Mesothelial cell of epicardium (in vitro differentiated cells): ENCODE measurements at regions not wholly inside any gene's neighbourhood (a gene's known extent, or its start where the extent isn't known, plus 50 kb on each side); places are given as distances from the start of the nearest gene placed in this dataset.

Experiments used
- DNase-seq, 2 experiments: peaks; one replicate each; pipeline ENCODE4 v3.0.0; 2021; ENCODE audit warnings: low spot score in 2 of 2; ENCODE audit not compliant: unreplicated experiment in 2 of 2
- H3K27ac Mint-ChIP-seq: 2 replicates; pipeline ENCODE4 v1.8.0; 2021; ENCODE audit warnings: mixed read lengths
- H3K27me3 Mint-ChIP-seq: 2 replicates; pipeline ENCODE4 v1.8.0; 2021; ENCODE audit warnings: low read depth, mixed read lengths
- H3K36me3 Mint-ChIP-seq: 2 replicates; pipeline ENCODE4 v1.8.0; 2021; ENCODE audit warnings: mixed read lengths
- H3K4me1 Mint-ChIP-seq: 2 replicates; pipeline ENCODE4 v1.8.0; 2021; ENCODE audit warnings: mixed read lengths
- H3K4me3 Mint-ChIP-seq: 2 replicates; pipeline ENCODE4 v1.8.0; 2021; ENCODE audit warnings: mild to moderate bottlenecking, moderate library complexity, mixed read lengths
- H3K9me3 Mint-ChIP-seq: 2 replicates; pipeline ENCODE4 v1.8.0; 2021; ENCODE audit warnings: mixed read lengths
- TF ChIP-seq, protein P1 (sequence below): fragments of 200-600 bp; sonication (generic); IDR thresholded peaks from one replicate; pipeline ENCODE4 v1.5.0; 2021; ENCODE audit warnings: antibody characterized with exemption; ENCODE audit not compliant: unreplicated experiment

DNA sequence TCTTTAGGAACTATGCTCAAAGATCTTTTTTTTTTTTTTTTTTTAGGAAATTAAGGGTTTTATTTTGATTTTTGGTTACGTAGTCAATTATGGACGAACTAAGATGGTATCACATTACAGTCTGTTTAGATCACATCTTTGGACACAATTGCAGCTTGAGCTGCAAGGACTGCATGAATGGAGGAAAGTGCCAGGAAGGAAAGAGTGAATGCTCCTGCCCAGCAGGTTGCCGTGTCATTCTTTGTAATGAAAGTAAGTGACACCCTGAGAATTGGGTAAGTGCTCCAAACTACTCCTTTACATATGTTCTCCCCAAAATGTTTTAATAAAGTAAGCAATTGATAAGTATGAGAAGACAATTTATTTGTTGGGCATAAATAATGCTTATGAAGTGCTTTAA is 716.5 kb upstream of the GOLIM4 start:
- peaks cover 16% of the 10 kb centered on the region for H3K4me1 Mint-ChIP-seq
- H3K4me3 Mint-ChIP-seq = no peak overlapping the region
- no peak for DNase-seq
- TF ChIP-seq, protein P1, sequence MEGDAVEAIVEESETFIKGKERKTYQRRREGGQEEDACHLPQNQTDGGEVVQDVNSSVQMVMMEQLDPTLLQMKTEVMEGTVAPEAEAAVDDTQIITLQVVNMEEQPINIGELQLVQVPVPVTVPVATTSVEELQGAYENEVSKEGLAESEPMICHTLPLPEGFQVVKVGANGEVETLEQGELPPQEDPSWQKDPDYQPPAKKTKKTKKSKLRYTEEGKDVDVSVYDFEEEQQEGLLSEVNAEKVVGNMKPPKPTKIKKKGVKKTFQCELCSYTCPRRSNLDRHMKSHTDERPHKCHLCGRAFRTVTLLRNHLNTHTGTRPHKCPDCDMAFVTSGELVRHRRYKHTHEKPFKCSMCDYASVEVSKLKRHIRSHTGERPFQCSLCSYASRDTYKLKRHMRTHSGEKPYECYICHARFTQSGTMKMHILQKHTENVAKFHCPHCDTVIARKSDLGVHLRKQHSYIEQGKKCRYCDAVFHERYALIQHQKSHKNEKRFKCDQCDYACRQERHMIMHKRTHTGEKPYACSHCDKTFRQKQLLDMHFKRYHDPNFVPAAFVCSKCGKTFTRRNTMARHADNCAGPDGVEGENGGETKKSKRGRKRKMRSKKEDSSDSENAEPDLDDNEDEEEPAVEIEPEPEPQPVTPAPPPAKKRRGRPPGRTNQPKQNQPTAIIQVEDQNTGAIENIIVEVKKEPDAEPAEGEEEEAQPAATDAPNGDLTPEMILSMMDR = no peak
- H3K9me3 Mint-ChIP-seq = no peaks in the 10 kb centered on the region
- no peak overlapping the region for H3K27ac Mint-ChIP-seq
- no peaks in the 10 kb centered on the region for H3K27me3 Mint-ChIP-seq
- H3K36me3 Mint-ChIP-seq = peaks cover 42% of the 10 kb centered on the region

DNA sequence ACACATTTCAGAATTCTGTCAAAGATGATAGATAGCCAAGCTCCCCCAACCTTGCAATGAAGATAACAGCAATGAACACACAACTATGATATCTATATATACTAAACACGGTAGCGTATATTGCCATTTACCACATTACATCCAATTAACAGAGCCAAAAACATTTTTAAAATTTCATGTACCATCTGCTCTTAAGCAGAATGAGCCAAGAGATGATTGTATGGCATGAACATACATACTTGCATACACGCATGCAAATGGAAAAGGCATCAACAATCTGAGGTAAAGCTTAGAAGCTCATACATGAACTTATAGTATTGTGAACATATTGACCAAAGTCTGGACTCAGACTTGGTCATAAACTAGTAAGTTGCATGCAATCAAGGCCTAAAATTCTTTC is 712.9 kb upstream of the GOLIM4 start:
- Mint-ChIP-seq H3K27me3 (no peaks in the 10 kb centered on the region), H3K4me3 (no peak overlapping the region), H3K36me3 (peaks cover 27% of the 10 kb centered on the region), H3K9me3 (no peaks in the 10 kb centered on the region), H3K27ac (no peak overlapping the region), H3K4me1 (peaks cover 14% of the 10 kb centered on the region)
- TF ChIP-seq, protein P1 = no peak
- no peak for DNase-seq

DNA sequence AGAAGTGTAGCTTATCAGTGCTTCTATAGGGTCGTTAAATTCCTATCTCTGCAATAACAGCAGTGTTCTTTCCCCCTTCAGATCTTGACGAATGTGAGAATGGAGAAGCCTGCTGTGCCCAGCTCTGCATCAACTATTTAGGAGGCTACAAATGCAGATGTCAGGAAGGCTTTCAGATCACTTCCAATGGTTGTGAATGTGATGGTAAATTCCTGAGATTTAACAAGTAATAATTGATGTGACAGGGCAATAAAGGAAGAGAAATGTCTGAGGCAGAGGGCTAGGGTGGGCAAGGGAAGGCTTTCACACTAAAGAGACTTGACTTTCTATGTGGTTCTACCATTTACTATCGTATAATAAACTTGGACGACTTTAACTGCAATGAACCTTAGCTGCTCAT is 711.7 kb upstream of the GOLIM4 start:
- no peaks in the 10 kb centered on the region for H3K9me3 Mint-ChIP-seq
- no peak for DNase-seq
- no peak overlapping the region for H3K4me3 Mint-ChIP-seq
- H3K27ac Mint-ChIP-seq = no peak overlapping the region
- TF ChIP-seq, protein P1 = no peak
- H3K36me3 Mint-ChIP-seq = peaks cover 28% of the 10 kb centered on the region
- H3K4me1 Mint-ChIP-seq = peaks cover 11% of the 10 kb centered on the region
- H3K27me3 Mint-ChIP-seq = no peaks in the 10 kb centered on the region

DNA sequence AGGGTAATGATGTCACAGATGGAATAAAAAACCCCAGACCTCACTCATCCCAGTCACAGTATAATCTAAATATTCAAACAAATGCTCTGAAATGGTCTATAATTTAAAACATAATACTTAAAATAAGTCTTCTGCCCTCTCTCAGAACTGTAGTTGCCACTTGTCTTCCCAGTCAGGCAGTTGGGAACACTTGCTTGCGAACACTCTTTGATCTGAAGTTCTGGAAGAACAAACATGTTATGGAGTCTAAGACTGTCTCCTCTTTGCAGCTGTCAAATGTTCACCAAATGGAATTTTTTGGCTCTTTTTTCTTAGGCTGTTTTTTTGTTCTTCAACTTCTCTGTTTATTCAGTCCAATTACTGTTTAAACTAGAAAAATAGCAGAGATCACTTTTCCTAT is 711.1 kb upstream of the GOLIM4 start:
- Mint-ChIP-seq H3K27ac (peak overlapping the region; percentile 22), H3K36me3 (peaks cover 28% of the 10 kb centered on the region), H3K4me3 (no peak overlapping the region), H3K9me3 (no peaks in the 10 kb centered on the region), H3K27me3 (no peaks in the 10 kb centered on the region), H3K4me1 (peaks cover 11% of the 10 kb centered on the region)
- DNase-seq = no peak
- TF ChIP-seq, protein P1 = no peak

DNA sequence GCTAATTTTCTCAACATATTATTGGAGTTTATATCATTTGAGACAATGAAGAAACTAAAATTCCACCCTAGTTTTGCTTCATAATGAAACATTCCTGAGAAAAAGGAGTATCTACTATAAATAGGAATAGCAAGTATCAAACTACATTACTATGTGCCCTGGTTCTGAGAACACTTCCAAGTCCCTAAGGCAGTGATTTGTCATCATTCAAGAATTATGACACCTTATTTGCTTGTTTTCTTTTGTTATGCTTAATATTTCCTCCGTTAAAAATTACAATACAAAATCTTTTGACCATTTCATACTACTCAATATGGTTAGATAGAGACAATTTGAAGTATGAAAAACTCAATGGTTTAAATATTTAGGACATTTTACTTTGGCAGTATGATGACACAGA is 707.8 kb upstream of the GOLIM4 start:
- H3K4me1 Mint-ChIP-seq = peaks cover 11% of the 10 kb centered on the region
- no peaks in the 10 kb centered on the region for H3K9me3 Mint-ChIP-seq
- no peaks in the 10 kb centered on the region for H3K27me3 Mint-ChIP-seq
- no peak overlapping the region for H3K27ac Mint-ChIP-seq
- H3K4me3 Mint-ChIP-seq = no peak overlapping the region
- H3K36me3 Mint-ChIP-seq = peaks cover 9% of the 10 kb centered on the region
- TF ChIP-seq, protein P1 = no peak
- no peak for DNase-seq

DNA sequence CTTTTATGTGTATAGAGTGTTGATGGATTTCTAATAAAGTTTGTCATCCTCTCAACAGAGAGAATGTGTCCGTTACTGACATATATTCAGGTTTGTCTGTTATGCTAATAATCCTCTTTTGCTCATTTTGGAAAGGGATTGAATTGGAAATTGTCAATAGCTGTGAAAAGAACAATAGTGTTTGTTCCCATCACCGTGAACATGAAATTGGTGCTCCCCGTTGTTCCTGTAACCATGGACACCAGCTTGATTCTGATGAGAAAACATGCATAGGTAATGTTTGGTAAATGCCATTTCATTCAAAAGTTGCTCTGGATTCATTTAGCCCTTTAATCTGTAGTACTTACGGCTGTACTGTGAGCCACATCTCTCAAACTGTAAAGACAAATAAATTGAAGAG is 707.0 kb upstream of the GOLIM4 start:
- no peak for DNase-seq
- Mint-ChIP-seq H3K27ac (no peak overlapping the region), H3K36me3 (peaks cover 6% of the 10 kb centered on the region), H3K9me3 (no peaks in the 10 kb centered on the region), H3K27me3 (no peaks in the 10 kb centered on the region), H3K4me1 (peaks cover 11% of the 10 kb centered on the region), H3K4me3 (no peak overlapping the region)
- TF ChIP-seq, protein P1 = no peak
